Neural cell (in vitro differentiated cells): ENCODE measurements at regions not wholly inside any gene's neighbourhood (a gene's known extent, or its start where the extent isn't known, plus 50 kb on each side); places are given as distances from the start of the nearest gene placed in this dataset.

Experiments used
- H2AFZ ChIP-seq: fragments of 200-600, 300-800 bp; sonication (generic), shearing (Covaris generic); 2 replicates; pipeline ENCODE4 v1.6.0; 2014; ENCODE audit warnings: low read depth, mild to moderate bottlenecking, antibody characterized with exemption, low read length, moderate library complexity
- H3F3A ChIP-seq: fragments of 200-600 bp; shearing (Covaris generic); 2 replicates; pipeline ENCODE4 v1.6.1; 2016; ENCODE audit warnings: mild to moderate bottlenecking, moderate library complexity, mixed read lengths, antibody characterized with exemption, low read length; ENCODE audit not compliant: insufficient read depth, poor library complexity, severe bottlenecking
- H3K27ac ChIP-seq: fragments of 200-600, 300-800 bp; sonication (generic), shearing (Covaris generic); 2 replicates; pipeline ENCODE4 v1.5.1; 2014; ENCODE audit warnings: mild to moderate bottlenecking, low read length, moderate library complexity
- H3K27me3 ChIP-seq: fragments of 300-800, 200-600 bp; sonication (generic), shearing (Covaris generic); 2 replicates; pipeline ENCODE4 v1.6.0; 2014; ENCODE audit warnings: mild to moderate bottlenecking, low read depth, low read length, moderate library complexity; ENCODE audit not compliant: insufficient read depth
- H3K36me3 ChIP-seq: fragments of 300-800, 200-600 bp; sonication (generic), shearing (Covaris generic); 2 replicates; pipeline ENCODE4 v1.5.1; 2014; ENCODE audit warnings: mild to moderate bottlenecking, antibody characterized with exemption, low read length, moderate library complexity; ENCODE audit not compliant: insufficient read depth
- H3K4me2 ChIP-seq: fragments of 300-800, 200-600 bp; sonication (generic), shearing (Covaris generic); 2 replicates; pipeline ENCODE4 v1.6.0; 2014; ENCODE audit warnings: mild to moderate bottlenecking, low read length
- H3K4me3 ChIP-seq: fragments of 300-800, 200-600 bp; sonication (generic), shearing (Covaris generic); 2 replicates; pipeline ENCODE4 v1.5.1; 2014; ENCODE audit warnings: mild to moderate bottlenecking, low read length, moderate library complexity
- H3K79me2 ChIP-seq: fragments of 200-600 bp; shearing (Covaris generic); replicated peaks from 2 replicates; pipeline ENCODE4 v1.6.0; 2014; ENCODE audit warnings: mild to moderate bottlenecking, low read length, moderate library complexity; ENCODE audit not compliant: insufficient read depth
- H3K9ac ChIP-seq: fragments of 300-800, 200-600 bp; sonication (generic), shearing (Covaris generic); 2 replicates; pipeline ENCODE4 v1.6.1; 2016; ENCODE audit warnings: mild to moderate bottlenecking, low read length, mixed read lengths
- H3K9me2 ChIP-seq: fragments of 200-600 bp; shearing (Covaris generic); 2 replicates; pipeline ENCODE4 v1.6.1; 2016; ENCODE audit warnings: mild to moderate bottlenecking, low read length, mixed read lengths; ENCODE audit not compliant: insufficient read depth
- H3K9me3 ChIP-seq: fragments of 200-600, 300-800 bp; sonication (generic), shearing (Covaris generic); 2 replicates; pipeline ENCODE4 v1.6.1; 2016; ENCODE audit warnings: mild to moderate bottlenecking, mixed run types, low read length, moderate library complexity, mixed read lengths
- H4K20me1 ChIP-seq: fragments of 200-600 bp; shearing (Covaris generic); 2 replicates; pipeline ENCODE4 v1.6.1; 2016; ENCODE audit warnings: mild to moderate bottlenecking, mixed run types; ENCODE audit not compliant: insufficient read depth
- CTCF ChIP-seq: fragments of 450-650 bp; IDR thresholded peaks from 2 replicates; pipeline ENCODE4 v1.5.1; 2014; ENCODE audit warnings: antibody characterized with exemption, mild to moderate bottlenecking, moderate library complexity; ENCODE audit not compliant: poor library complexity, severe bottlenecking
- EP300 ChIP-seq: fragments of 450-650 bp; conservative IDR thresholded peaks from 2 replicates; pipeline ENCODE4 v1.6.1; 2014; ENCODE audit warnings: antibody characterized with exemption, mild to moderate bottlenecking, moderate library complexity; ENCODE audit not compliant: poor library complexity, severe bottlenecking
- EZH2 ChIP-seq: fragments of 200-600, 300-800 bp; shearing (Covaris generic), sonication (generic); IDR thresholded peaks from 2 replicates; pipeline ENCODE4 v1.6.1; 2014; ENCODE audit warnings: antibody characterized with exemption, low read length, borderline replicate concordance, mild to moderate bottlenecking; ENCODE audit not compliant: insufficient read depth, poor library complexity, severe bottlenecking
- MXI1 ChIP-seq: fragments of 450-650 bp; conservative IDR thresholded peaks from 2 replicates; pipeline ENCODE4 v1.6.1; 2014; ENCODE audit warnings: antibody characterized with exemption, mild to moderate bottlenecking; ENCODE audit not compliant: poor library complexity, severe bottlenecking
- POLR2AphosphoS5 ChIP-seq: IDR thresholded peaks from 2 replicates; pipeline ENCODE4 v1.6.1; 2012
- RAD21 ChIP-seq: fragments of 450-650 bp; conservative IDR thresholded peaks from 2 replicates; pipeline ENCODE4 v1.6.1; 2014; ENCODE audit warnings: antibody characterized with exemption, mild to moderate bottlenecking, moderate library complexity
- SMC3 ChIP-seq: fragments of 450-650 bp; conservative IDR thresholded peaks from 2 replicates; pipeline ENCODE4 v1.6.1; 2014; ENCODE audit warnings: antibody characterized with exemption, mild to moderate bottlenecking, moderate library complexity; ENCODE audit not compliant: poor library complexity
- TAF1 ChIP-seq: IDR thresholded peaks from 2 replicates; pipeline ENCODE4 v1.6.1; 2012; ENCODE audit warnings: low read depth
- TF ChIP-seq, protein P1 (sequence below): IDR thresholded peaks from 2 replicates; pipeline ENCODE4 v1.6.1; 2012; ENCODE audit warnings: borderline replicate concordance

GRCh38 chr5:124440471-124440870 lies 306.0 kb downstream of the ZNF608 start:
- H3K4me3 ChIP-seq: no peak overlapping the region
- no peak overlapping the region for H3K27ac ChIP-seq
- H4K20me1 ChIP-seq: no peaks in the 10 kb centered on the region
- H3K27me3 ChIP-seq: no peaks in the 10 kb centered on the region
- TF ChIP-seq TAF1 (no peak), SMC3 (no peak), RAD21 (no peak), EZH2 (no peak), POLR2AphosphoS5 (no peak), MXI1 (no peak), CTCF (no peak), EP300 (no peak)
- TF ChIP-seq, protein P1, sequence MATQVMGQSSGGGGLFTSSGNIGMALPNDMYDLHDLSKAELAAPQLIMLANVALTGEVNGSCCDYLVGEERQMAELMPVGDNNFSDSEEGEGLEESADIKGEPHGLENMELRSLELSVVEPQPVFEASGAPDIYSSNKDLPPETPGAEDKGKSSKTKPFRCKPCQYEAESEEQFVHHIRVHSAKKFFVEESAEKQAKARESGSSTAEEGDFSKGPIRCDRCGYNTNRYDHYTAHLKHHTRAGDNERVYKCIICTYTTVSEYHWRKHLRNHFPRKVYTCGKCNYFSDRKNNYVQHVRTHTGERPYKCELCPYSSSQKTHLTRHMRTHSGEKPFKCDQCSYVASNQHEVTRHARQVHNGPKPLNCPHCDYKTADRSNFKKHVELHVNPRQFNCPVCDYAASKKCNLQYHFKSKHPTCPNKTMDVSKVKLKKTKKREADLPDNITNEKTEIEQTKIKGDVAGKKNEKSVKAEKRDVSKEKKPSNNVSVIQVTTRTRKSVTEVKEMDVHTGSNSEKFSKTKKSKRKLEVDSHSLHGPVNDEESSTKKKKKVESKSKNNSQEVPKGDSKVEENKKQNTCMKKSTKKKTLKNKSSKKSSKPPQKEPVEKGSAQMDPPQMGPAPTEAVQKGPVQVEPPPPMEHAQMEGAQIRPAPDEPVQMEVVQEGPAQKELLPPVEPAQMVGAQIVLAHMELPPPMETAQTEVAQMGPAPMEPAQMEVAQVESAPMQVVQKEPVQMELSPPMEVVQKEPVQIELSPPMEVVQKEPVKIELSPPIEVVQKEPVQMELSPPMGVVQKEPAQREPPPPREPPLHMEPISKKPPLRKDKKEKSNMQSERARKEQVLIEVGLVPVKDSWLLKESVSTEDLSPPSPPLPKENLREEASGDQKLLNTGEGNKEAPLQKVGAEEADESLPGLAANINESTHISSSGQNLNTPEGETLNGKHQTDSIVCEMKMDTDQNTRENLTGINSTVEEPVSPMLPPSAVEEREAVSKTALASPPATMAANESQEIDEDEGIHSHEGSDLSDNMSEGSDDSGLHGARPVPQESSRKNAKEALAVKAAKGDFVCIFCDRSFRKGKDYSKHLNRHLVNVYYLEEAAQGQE: no peak
- no peaks in the 10 kb centered on the region for H3K36me3 ChIP-seq
- no peaks in the 10 kb centered on the region for H3K9me2 ChIP-seq
- H3K4me2 ChIP-seq: no peak overlapping the region
- H3F3A ChIP-seq: no peaks in the 10 kb centered on the region
- H2AFZ ChIP-seq: no peak overlapping the region
- no peaks in the 10 kb centered on the region for H3K79me2 ChIP-seq
- no peak overlapping the region for H3K9ac ChIP-seq
- H3K9me3 ChIP-seq: no peaks in the 10 kb centered on the region

GRCh38 chr5:124439609-124440008 lies 306.8 kb downstream of the ZNF608 start:
- TF ChIP-seq EP300 (no peak), MXI1 (no peak), RAD21 (no peak), CTCF (no peak)
- Histone ChIP-seq H3K36me3 (no peaks in the 10 kb centered on the region), H3F3A (no peaks in the 10 kb centered on the region), H3K27ac (no peak overlapping the region), H3K27me3 (no peaks in the 10 kb centered on the region), H3K4me2 (no peak overlapping the region), H4K20me1 (no peaks in the 10 kb centered on the region), H3K9me3 (no peaks in the 10 kb centered on the region), H2AFZ (no peak overlapping the region), H3K4me3 (no peak overlapping the region), H3K9me2 (no peaks in the 10 kb centered on the region), H3K9ac (no peak overlapping the region), H3K79me2 (no peaks in the 10 kb centered on the region)
